Tibial nerve (tissue), 4 donors: ENCODE measurements at regions not wholly inside any gene's neighbourhood (a gene's known extent, or its start where the extent isn't known, plus 50 kb on each side); places are given as distances from the start of the nearest gene placed in this dataset.
A peak's percentile ranks its signal among the peaks of the same experiment; 100 is the strongest.

Source experiments
- DNase-seq, 2 donors: peaks; one replicate each; pipeline ENCODE4 v3.0.0-alpha.2; 2019; ENCODE audit warnings: low spot score in 2 of 2
- H3K27ac ChIP-seq, 4 donors: fragments of 200-600 bp; sonication (generic) in 3 of 4; one replicate each; pipeline ENCODE4 v1.5.1; 2017 to 2019; ENCODE audit warnings: mild to moderate bottlenecking in 1 of 4
- H3K27me3 ChIP-seq, 2 donors: fragments of 200-600 bp; sonication (generic) in 1 of 2; one replicate each; pipeline versions ENCODE4 v1.5.1 to v1.6.0; 2017 to 2019
- H3K36me3 ChIP-seq, 3 donors: fragments of 200-600 bp; sonication (generic); one replicate each; pipeline ENCODE4 v1.5.1; 2018 to 2019
- H3K4me1 ChIP-seq, 4 donors: fragments of 200-600 bp; sonication (generic) in 3 of 4; one replicate each; pipeline ENCODE4 v1.5.1; 2017 to 2019
- H3K4me3 ChIP-seq, 4 donors: fragments of 200-600 bp; sonication (generic) in 3 of 4; one replicate each; pipeline ENCODE4 v1.5.1; 2017 to 2019; ENCODE audit warnings: mild to moderate bottlenecking in 1 of 4, moderate library complexity in 1 of 4
- H3K9me3 ChIP-seq, 4 donors: fragments of 200-600 bp; sonication (generic) in 3 of 4; one replicate each; pipeline ENCODE4 v1.5.1; 2017 to 2019
- EP300 ChIP-seq, 2 donors: sonication (generic); formaldehyde crosslinking; IDR thresholded peaks; one replicate each; pipeline ENCODE4 v1.6.1; 2017; ENCODE audit warnings: antibody characterized with exemption in 2 of 2, mild to moderate bottlenecking in 1 of 2
- POLR2A ChIP-seq, 2 donors: fragments of 450-650 bp; IDR thresholded peaks; one replicate each; pipeline ENCODE4 v1.6.1; 2017; ENCODE audit warnings: antibody characterized with exemption in 2 of 2, mild to moderate bottlenecking in 2 of 2, moderate library complexity in 2 of 2
- WGBS, 2 donors: methylation state at CpG; one replicate each; pipeline ENCODE4 v1.1.5; 2018; 5-methylcytosine and 5-hydroxymethylcytosine counted together
- TF ChIP-seq, protein P1 (sequence below), 5 experiments: fragments of 200-600 bp in 3 of 5; fragments of 450-650 bp in 2 of 5; sonication (generic) in 3 of 5; IDR thresholded peaks; one replicate each; pipeline ENCODE4 v1.5.1; 2016 to 2019; ENCODE audit warnings: antibody characterized with exemption in 5 of 5, mild to moderate bottlenecking in 3 of 5, moderate library complexity in 2 of 5

DNA sequence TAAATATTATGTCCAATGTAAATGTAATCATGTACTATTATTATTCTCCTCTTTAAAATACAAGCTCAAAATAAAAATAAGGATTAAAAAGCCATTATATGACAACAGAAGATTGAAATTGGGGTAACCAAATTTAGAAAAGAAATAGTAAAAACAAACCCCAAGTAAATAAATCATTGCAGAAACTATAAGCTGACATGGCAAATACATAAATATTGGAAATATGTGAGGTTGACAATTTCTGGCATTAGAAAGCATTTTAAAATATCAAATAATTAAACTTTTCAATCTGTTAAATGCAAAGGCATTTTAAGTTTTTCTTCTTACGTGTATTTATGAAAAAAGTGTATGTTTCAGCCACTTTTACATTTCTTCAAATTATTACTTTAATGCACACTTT is 394.7 kb upstream of the DACH1 start:
- 84 to 86% methylated on average over 1 of the region's 1 CpG for WGBS, 2 donors
- no peak overlapping the region for H3K4me3 ChIP-seq

DNA sequence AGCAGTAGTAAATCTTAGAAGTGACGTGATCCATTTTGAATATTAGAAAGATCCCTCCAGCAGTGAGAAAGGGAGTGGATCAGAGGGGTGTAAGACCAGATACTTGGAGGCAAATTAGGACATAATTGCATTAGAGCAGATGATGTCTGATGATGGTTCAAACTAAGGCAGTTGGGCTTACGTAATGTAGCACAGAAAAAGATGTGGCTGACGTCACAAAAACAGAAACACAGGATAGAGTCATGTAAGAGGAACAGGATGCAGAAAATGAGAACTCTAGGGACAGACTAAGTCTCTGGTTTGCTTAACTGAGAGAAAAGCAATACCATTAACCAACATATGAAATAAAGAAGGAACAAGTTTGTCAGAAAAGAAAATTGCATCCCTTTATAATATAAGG is 392.5 kb upstream of the DACH1 start:
- TF ChIP-seq, protein P1, sequence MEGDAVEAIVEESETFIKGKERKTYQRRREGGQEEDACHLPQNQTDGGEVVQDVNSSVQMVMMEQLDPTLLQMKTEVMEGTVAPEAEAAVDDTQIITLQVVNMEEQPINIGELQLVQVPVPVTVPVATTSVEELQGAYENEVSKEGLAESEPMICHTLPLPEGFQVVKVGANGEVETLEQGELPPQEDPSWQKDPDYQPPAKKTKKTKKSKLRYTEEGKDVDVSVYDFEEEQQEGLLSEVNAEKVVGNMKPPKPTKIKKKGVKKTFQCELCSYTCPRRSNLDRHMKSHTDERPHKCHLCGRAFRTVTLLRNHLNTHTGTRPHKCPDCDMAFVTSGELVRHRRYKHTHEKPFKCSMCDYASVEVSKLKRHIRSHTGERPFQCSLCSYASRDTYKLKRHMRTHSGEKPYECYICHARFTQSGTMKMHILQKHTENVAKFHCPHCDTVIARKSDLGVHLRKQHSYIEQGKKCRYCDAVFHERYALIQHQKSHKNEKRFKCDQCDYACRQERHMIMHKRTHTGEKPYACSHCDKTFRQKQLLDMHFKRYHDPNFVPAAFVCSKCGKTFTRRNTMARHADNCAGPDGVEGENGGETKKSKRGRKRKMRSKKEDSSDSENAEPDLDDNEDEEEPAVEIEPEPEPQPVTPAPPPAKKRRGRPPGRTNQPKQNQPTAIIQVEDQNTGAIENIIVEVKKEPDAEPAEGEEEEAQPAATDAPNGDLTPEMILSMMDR (IDR thresholded peaks at IDR 0.05): no peak
- TF ChIP-seq EP300 (IDR thresholded peaks at IDR 0.05) (no peak), POLR2A (IDR thresholded peaks at IDR 0.05) (no peak)
- no peaks in the 10 kb centered on the region for H3K9me3 ChIP-seq
- no peaks in the 10 kb centered on the region for H3K27me3 ChIP-seq
- H3K4me3 ChIP-seq: no peak overlapping the region
- no peaks in the 10 kb centered on the region for H3K4me1 ChIP-seq
- DNase-seq: no peak
- 50 to 51% methylated on average over 3 of the region's 3 CpGs for WGBS, 2 donors
- no peak overlapping the region for H3K27ac ChIP-seq
- no peaks in the 10 kb centered on the region for H3K36me3 ChIP-seq

More for the DNA sequence above, 394.7 kb upstream of the DACH1 start:
- Histone ChIP-seq H3K9me3 (peaks cover 0 to 3% (median 0%) of the 10 kb centered on the region in 4 donors), H3K4me1 (no peaks in the 10 kb centered on the region), H3K27ac (no peak overlapping the region), H3K27me3 (no peaks in the 10 kb centered on the region), H3K36me3 (no peaks in the 10 kb centered on the region)
- no peak for DNase-seq
- TF ChIP-seq EP300 (IDR thresholded peaks at IDR 0.05): no peak

DNA sequence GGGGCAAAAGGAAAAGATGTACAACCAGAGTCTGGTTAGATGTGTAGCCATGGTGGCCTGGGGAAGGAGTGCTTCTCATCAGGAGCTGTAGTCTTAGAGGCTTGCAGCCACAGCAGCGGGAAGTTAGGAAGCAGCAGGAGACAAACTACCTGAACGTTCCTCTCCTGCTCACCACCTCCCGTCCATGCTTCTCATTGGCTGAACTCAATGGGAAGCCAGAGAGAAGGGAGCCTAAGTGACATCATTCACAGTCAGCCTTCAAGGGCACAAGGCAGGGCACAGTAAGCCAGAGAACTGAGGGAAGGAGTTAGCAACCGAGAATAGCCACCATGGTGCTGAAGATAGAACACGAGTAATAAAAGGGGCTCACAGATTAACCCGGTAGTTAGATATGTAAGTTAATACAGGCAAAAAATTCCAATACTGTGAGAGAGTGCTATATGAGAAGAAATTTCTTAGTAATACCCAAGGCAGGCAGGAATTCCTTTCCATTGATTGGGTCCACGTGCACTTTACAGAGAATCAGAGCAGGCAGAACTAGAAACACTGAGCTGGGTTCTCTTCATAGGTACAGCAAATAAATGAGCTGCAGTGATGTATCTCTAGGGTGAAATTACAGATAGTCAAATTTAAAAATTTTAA is 391.5 kb upstream of the DACH1 start:
- no peaks in the 10 kb centered on the region for H3K9me3 ChIP-seq
- 61 to 66% methylated on average over 7 of the region's 7 CpGs for WGBS, 2 donors
- H3K27ac ChIP-seq: no peak overlapping the region
- H3K36me3 ChIP-seq: no peaks in the 10 kb centered on the region
- H3K4me3 ChIP-seq: no peak overlapping the region
- H3K27me3 ChIP-seq: no peaks in the 10 kb centered on the region
- no peaks in the 10 kb centered on the region for H3K4me1 ChIP-seq
- TF ChIP-seq, protein P1 (IDR thresholded peaks at IDR 0.05): no peak
- no peak for TF ChIP-seq EP300 (IDR thresholded peaks at IDR 0.05)
- TF ChIP-seq POLR2A (IDR thresholded peaks at IDR 0.05): no peak
- no peak for DNase-seq

DNA sequence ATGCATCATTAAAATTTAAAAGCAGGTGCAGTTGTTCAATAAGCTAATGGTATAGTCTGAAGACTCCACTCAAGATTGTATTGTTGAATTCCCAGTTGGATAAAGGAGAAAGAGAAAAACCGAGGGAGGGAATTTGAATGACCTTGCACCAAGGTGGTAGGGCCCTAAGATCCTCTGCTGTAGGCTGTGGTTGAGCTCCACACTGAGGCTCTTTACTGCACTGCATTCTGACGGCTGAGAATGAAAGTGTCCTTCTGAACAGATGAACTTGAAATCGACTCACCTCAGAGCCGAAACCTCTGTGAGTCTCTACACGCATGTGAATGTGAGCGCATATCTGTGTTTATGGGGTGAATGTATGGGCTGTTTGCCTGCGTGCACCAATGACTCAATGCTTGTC is 388.9 kb upstream of the DACH1 start:
- no peaks in the 10 kb centered on the region for H3K4me1 ChIP-seq
- H3K27me3 ChIP-seq: no peaks in the 10 kb centered on the region
- no peaks in the 10 kb centered on the region for H3K36me3 ChIP-seq
- H3K4me3 ChIP-seq: no peak overlapping the region
- H3K9me3 ChIP-seq: no peaks in the 10 kb centered on the region
- no peak overlapping the region for H3K27ac ChIP-seq
- no peak for DNase-seq
- no peak for TF ChIP-seq EP300 (IDR thresholded peaks at IDR 0.05)
- TF ChIP-seq, protein P1 (IDR thresholded peaks at IDR 0.05): peak in 2 of 5 experiments; percentile 11 to 12
- 45 to 48% methylated on average over 7 of the region's 7 CpGs for WGBS, 2 donors

DNA sequence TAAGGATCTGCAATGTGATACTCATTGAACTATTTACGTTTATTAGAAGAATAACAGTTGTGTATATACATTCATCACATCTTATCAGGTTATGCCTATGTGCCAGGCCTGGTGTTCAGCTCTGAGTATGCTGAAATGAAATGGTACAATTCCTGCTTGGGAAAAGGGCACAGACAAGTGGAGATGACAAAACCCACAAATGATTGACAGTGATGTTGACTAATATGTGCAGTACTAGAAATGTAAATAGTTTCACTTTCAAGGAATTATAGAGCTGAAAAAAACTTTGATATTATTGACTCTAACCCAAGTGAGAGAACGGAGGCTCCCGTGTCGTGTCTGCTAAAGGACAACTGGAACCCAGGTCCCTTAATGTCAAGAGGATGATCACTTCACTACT is 386.8 kb upstream of the DACH1 start:
- WGBS, 2 donors: 85 to 89% methylated on average over 4 of the region's 4 CpGs
- DNase-seq: no peak

More for the DNA sequence above, 386.8 kb upstream of the DACH1 start:
- no peaks in the 10 kb centered on the region for H3K27me3 ChIP-seq
- no peaks in the 10 kb centered on the region for H3K9me3 ChIP-seq
- no peak overlapping the region for H3K4me3 ChIP-seq
- H3K4me1 ChIP-seq: no peaks in the 10 kb centered on the region
- no peaks in the 10 kb centered on the region for H3K36me3 ChIP-seq
- no peak overlapping the region for H3K27ac ChIP-seq
- TF ChIP-seq POLR2A (IDR thresholded peaks at IDR 0.05) (no peak), EP300 (IDR thresholded peaks at IDR 0.05) (no peak)
- TF ChIP-seq, protein P1 (IDR thresholded peaks at IDR 0.05): no peak
